ENCODE measurements at regions not wholly inside any gene's neighbourhood (a gene's known extent, or its start where the extent isn't known, plus 50 kb on each side); places are given as distances from the start of the nearest gene placed in this dataset.

GRCh38 chr12:93134175-93134890 is 205.2 kb upstream of the EEA1 start:
- no peak for DNase-seq (ENCODE audit: low read depth in 2 of 2)

DNA sequence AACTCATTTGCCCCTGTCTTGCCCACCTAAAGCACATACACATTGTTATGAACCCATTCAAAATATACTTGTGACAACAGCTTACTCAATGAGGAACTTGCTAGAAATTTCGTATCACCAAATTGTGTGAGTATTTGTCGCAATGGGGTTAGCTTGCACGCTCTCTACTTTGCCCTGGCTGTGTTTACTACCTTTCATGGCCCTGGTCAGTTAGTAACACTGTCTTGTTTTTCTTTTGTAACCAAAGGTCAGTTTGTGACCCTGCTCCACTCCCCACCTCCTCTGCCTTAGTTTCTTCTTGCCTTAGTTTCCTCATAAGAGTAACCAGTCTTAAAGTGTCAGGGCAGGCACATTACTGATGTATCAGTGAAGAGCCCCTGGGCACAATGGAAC is 205.8 kb upstream of the EEA1 start:
- DNase-seq (ENCODE audit: low read depth in 2 of 2), result no peak

- no peak for DNase-seq (ENCODE audit: low read depth in 2 of 2)
Observed at GRCh38 chr12:93135286-93136239, 206.5 kb upstream of the EEA1 start.

GRCh38 chr12:93136253-93137055 is 207.4 kb upstream of the EEA1 start:
- no peak for DNase-seq (ENCODE audit: low read depth in 2 of 2)

GRCh38 chr12:93137656-93138612 is 208.8 kb upstream of the EEA1 start:
- no peak for DNase-seq (ENCODE audit: low read depth in 2 of 2)

DNA sequence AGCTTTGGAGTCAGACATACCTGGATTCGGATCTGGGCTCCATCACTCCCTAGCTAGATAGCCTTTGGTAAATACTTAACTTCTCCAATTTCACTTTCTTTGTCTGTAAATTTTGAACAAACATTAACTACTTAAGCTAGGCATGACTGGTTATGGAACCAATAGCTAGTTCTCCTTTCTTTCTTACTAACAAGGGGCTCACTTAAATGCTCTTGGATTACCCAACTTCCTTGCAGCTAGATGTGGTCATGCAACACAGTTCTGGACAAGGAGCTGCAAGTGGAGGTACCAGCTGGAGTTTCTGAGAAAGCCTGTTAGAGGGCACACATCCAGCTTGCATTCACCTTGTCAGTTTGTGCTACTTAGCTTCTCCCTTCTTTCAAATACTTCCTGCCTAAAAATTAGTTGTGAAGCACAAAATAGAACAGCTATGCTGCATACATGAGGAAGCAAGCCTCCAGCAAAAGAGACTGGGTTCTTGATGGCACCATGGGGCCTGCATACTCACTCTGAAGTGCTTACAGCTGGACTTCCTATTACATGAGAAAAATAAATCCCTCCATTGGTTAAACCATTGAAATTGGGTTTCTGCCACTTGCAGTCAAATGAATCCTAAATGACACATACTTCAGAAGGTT is 210.1 kb upstream of the EEA1 start:
- DNase-seq (ENCODE audit: low read depth in 2 of 2), result no peak

DNA sequence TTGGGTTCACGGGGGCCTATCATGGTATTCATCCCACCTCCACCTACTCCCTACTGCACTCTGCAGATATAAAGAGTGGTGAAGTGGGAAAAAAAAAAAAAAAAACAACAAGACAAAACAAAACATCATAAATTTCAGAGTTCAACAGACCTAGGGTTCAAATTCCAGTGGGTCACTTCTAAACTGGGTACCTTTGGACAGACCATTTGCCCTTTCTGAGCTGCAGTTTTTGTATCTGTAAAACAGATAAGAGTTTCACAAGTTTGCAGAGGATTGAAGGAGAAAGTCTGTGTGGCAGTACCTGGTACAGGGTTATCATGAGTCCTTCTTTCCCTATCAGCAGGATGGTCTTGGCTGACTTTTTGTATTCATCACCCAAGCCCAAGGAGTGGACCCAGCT is 211.2 kb upstream of the EEA1 start:
- DNase-seq (ENCODE audit: low read depth in 2 of 2), result no peak

GRCh38 chr12:93140801-93141200 is 211.7 kb upstream of the EEA1 start:
- no peak for DNase-seq (ENCODE audit: low read depth in 2 of 2)

DNA sequence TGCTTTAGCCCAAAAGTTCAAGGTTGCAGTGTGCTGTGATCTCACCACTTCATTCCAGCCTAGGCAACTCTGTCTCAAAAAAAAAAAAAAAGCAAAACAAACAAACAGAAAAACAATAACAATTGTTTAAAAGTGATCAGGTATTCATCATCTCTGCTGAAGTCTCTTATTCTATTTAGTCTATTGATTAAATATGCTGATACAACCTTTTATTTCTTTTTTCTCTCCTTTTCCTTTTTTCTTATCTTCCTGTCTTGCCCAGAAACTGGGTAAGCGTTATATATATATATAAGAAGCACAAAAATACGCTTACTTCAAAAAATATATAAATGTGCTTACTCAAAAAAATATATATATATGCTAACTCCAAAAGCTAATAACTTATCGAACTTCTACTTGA is 213.8 kb upstream of the EEA1 start:
- no peak for DNase-seq (ENCODE audit: low read depth in 2 of 2)

- DNase-seq (ENCODE audit: low read depth in 2 of 2), result no peak
Observed at GRCh38 chr12:93144109-93144508, 215.0 kb upstream of the EEA1 start.

DNA sequence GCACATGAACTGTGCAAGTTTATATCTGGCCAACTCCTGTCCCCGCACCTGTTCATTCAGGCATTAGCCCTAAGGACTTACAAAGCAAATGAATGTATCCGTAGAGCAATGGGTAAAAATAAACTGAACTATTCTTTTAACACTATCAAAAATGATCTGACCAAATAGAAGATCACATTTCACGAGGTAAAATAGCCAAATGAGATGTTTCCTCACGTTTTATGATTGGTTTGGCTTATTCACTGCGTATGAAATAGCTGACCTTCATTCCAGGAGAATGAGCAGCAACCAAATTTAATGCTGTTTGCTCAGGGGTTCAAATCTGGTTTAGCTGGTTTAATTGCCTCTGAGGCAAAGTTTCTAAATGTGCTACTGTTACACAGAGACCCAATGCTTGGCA is 216.0 kb upstream of the EEA1 start:
- no peak for DNase-seq (ENCODE audit: low read depth in 2 of 2)

GRCh38 chr12:93146263-93146939 is 217.3 kb upstream of the EEA1 start:
- no peak for DNase-seq (ENCODE audit: low read depth in 2 of 2)

- DNase-seq (ENCODE audit: low read depth in 2 of 2), result no peak
Observed at GRCh38 chr12:93146970-93147369, 217.9 kb upstream of the EEA1 start.

- DNase-seq (ENCODE audit: low read depth in 2 of 2), result no peak
Observed at GRCh38 chr12:93148412-93148811, 219.3 kb upstream of the EEA1 start.

DNA sequence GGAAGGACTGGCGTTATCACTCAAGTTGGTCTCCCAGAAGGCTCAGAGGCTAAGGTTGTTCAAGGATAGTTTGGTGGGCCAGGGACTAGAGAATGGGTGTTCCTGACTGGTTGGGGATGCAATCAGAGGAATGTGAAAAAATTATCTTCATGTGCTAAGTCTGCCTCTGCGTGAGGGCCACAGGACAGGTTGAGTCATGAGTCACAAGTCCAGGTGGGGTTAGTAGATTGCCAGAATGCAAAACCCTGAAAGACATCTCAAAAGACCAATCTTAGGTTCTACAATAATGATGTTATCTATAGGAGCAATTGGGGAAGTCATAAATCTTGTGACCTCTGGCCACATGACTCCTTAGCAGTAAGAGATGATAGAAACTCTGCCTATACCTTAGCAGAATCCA is 220.1 kb upstream of the EEA1 start:
- no peak for DNase-seq (ENCODE audit: low read depth in 2 of 2)

GRCh38 chr12:93151079-93151762 is 222.1 kb upstream of the EEA1 start:
- no peak for DNase-seq (ENCODE audit: low read depth in 2 of 2)

DNA sequence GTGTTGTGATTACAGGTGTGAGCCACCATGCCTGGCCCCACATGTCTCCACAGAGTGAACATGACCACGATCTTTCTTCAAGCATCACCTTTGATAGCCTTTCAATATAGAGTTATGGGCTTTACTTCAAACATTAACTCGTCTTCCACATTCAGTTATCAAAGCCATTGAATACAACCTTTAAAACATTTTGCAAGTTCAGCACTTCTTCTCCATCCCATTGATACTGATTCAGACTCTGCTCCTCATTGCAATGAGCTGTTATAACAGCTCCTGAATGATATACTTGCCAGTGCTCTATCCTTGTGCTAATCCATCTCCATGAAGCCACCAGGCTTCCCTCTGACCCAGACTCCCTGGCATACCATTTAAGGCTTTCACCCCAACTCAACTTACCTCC is 223.5 kb upstream of the EEA1 start:
- DNase-seq (ENCODE audit: low read depth in 2 of 2), result no peak

GRCh38 chr12:93153321-93153720 is 224.2 kb upstream of the EEA1 start:
- DNase-seq (ENCODE audit: low read depth in 2 of 2), result no peak

GRCh38 chr12:93154096-93154728 is 223.5 kb upstream of the NUDT4 start:
- DNase-seq (ENCODE audit: low read depth in 2 of 2), result no peak

Measured in stimulated activated CD8-positive, alpha-beta memory T cell treated with anti-CD3 and anti-CD28 coated beads, Interleukin-15, amount 100 ng/mL, for 4 hours (primary cell).